H1 (cell line): ENCODE measurements at regions not wholly inside any gene's neighbourhood (a gene's known extent, or its start where the extent isn't known, plus 50 kb on each side); places are given as distances from the start of the nearest gene placed in this dataset.

Experiments
- CTCF ChIA-PET: fragments of 300-600 bp; sonication (Branson Sonifier 250); formaldehyde crosslinking; loops from one replicate; lab custom pipeline; 2021; ENCODE audit not compliant: partially characterized antibody; lab: Charles Lee
- POLR2A ChIA-PET: fragments of 300-600 bp; sonication (Branson Sonifier 250); formaldehyde crosslinking; loops from one replicate; lab custom pipeline; 2021; ENCODE audit warnings: inconsistent platforms; ENCODE audit not compliant: partially characterized antibody; lab: Charles Lee
- DNase-seq, 2 experiments: peaks; one replicate each; pipeline versions ENCODE4 v3.0.0 to v3.0.0-alpha.2; 2010 to 2022; ENCODE audit warnings: low spot score in 2 of 2, low read depth in 1 of 2, mixed read lengths in 1 of 2
- FAIRE-seq: peaks from 2 replicates; lab custom pipeline; 2011; peaks lifted over from hg19 to GRCh38; lab: Jason Lieb, UNC
- H2AFZ ChIP-seq: 2 replicates; pipeline ENCODE4 v1.8.1; 2012; ENCODE audit warnings: low read length, inconsistent platforms
- H2AK5ac ChIP-seq: 2 replicates; pipeline ENCODE4 v1.6.1; 2013; ENCODE audit warnings: low read depth, low read length
- H2BK120ac ChIP-seq: replicated peaks from 2 replicates; pipeline ENCODE3; 2013; ENCODE audit warnings: low read depth, low read length, inconsistent platforms
- H2BK12ac ChIP-seq: 2 replicates; pipeline ENCODE4 v1.6.1; 2013; ENCODE audit warnings: low read depth, low read length
- H2BK15ac ChIP-seq: 2 replicates; pipeline ENCODE4 v1.6.1; 2013; ENCODE audit warnings: low read length
- H2BK20ac ChIP-seq: 2 replicates; pipeline ENCODE4 v1.6.1; 2013; ENCODE audit warnings: low read length
- H2BK5ac ChIP-seq: 2 replicates; pipeline ENCODE4 v1.6.1; 2013; ENCODE audit warnings: low read depth, low read length
- H3K14ac ChIP-seq: 2 replicates; pipeline ENCODE4 v1.6.1; 2013; ENCODE audit warnings: inconsistent platforms; ENCODE audit not compliant: insufficient read length
- H3K18ac ChIP-seq: 2 replicates; pipeline ENCODE4 v1.6.1; 2013; ENCODE audit warnings: low read length; ENCODE audit errors: extremely low read depth
- H3K23ac ChIP-seq: 2 replicates; pipeline ENCODE4 v1.6.1; 2013; ENCODE audit warnings: inconsistent platforms; ENCODE audit not compliant: insufficient read length
- H3K23me2 ChIP-seq: 2 replicates; pipeline ENCODE4 v1.6.1; 2013; ENCODE audit warnings: low read depth, low read length
- H3K27ac ChIP-seq: 2 replicates; pipeline ENCODE4 v1.6.1; 2011; ENCODE audit warnings: low read depth, low read length, inconsistent platforms
- H3K27me3 ChIP-seq, 4 experiments: replicated peaks in 1 of 4; 1 replicate in 1 of 4; 2 replicates in 3 of 4; pipeline versions ENCODE4 v1.6.1 to v1.8.1; 2011 to 2013; ENCODE audit warnings: low read length in 3 of 4, mild to moderate bottlenecking in 3 of 4, inconsistent platforms in 2 of 4, mixed read lengths in 2 of 4, moderate library complexity in 1 of 4; ENCODE audit not compliant: control insufficient read depth in 3 of 4, insufficient read depth in 3 of 4; ENCODE audit errors: extremely low read depth in 1 of 4
- H3K36me3 ChIP-seq, 4 experiments: 2 replicates each; pipeline versions ENCODE4 v1.6.1 to v1.8.1; 2011 to 2013; ENCODE audit warnings: mild to moderate bottlenecking in 4 of 4, low read length in 3 of 4, moderate library complexity in 2 of 4, control low read depth in 1 of 4, inconsistent platforms in 1 of 4; ENCODE audit not compliant: insufficient read depth in 4 of 4, control insufficient read depth in 2 of 4
- H3K4ac ChIP-seq: replicated peaks from 2 replicates; pipeline ENCODE3; 2013; ENCODE audit warnings: low read length, low read depth, mixed read lengths, inconsistent platforms; ENCODE audit not compliant: insufficient read length
- H3K4me1 ChIP-seq, 4 experiments: replicated peaks in 1 of 4; 1 replicate in 1 of 4; 2 replicates in 3 of 4; pipeline versions ENCODE4 v1.6.1 to v1.8.1; 2011 to 2013; ENCODE audit warnings: low read length in 3 of 4, inconsistent platforms in 2 of 4, mixed read lengths in 1 of 4; ENCODE audit not compliant: insufficient read depth in 4 of 4, control insufficient read depth in 3 of 4
- H3K4me2 ChIP-seq, 2 experiments: 2 replicates each; pipeline versions ENCODE4 v1.6.1 to v1.8.1; 2011 to 2013; ENCODE audit warnings: low read depth in 2 of 2, low read length in 2 of 2, control low read depth in 1 of 2, inconsistent platforms in 1 of 2, mild to moderate bottlenecking in 1 of 2; ENCODE audit not compliant: insufficient read depth in 1 of 2
- H3K4me3 ChIP-seq, 4 experiments: fragments of 200-600, 300-600 bp in 1 of 4; sonication (generic), shearing (Covaris generic), sonication (Bioruptor Twin) in 1 of 4; 2 replicates each; pipeline versions ENCODE4 v1.5.1 to v1.8.1; 2011 to 2016; ENCODE audit warnings: low read length in 4 of 4, low read depth in 3 of 4, control low read depth in 2 of 4, inconsistent platforms in 2 of 4, mild to moderate bottlenecking in 2 of 4, mixed read lengths in 1 of 4, moderate library complexity in 1 of 4; ENCODE audit not compliant: insufficient read depth in 2 of 4; ENCODE audit errors: extremely low read depth in 1 of 4
- H3K56ac ChIP-seq: replicated peaks from 2 replicates; pipeline ENCODE3; 2013; ENCODE audit warnings: low read depth, mild to moderate bottlenecking, mixed read lengths, low read length, inconsistent platforms; ENCODE audit not compliant: insufficient read length
- H3K79me1 ChIP-seq: 2 replicates; pipeline ENCODE4 v1.6.1; 2013; ENCODE audit warnings: low read depth, low read length, control low read depth
- H3K79me2 ChIP-seq, 2 experiments: 2 replicates each; pipeline versions ENCODE4 v1.6.1 to v1.8.1; 2012 to 2013; ENCODE audit warnings: low read length in 2 of 2, mild to moderate bottlenecking in 2 of 2, inconsistent platforms in 1 of 2; ENCODE audit not compliant: insufficient read depth in 2 of 2, control insufficient read depth in 1 of 2
- H3K9ac ChIP-seq, 4 experiments: replicated peaks in 1 of 4; 1 replicate in 1 of 4; 2 replicates in 3 of 4; pipeline versions ENCODE4 v1.6.1 to v1.8.1; 2011 to 2013; ENCODE audit warnings: low read depth in 3 of 4, low read length in 3 of 4, control low read depth in 2 of 4, mild to moderate bottlenecking in 2 of 4, moderate library complexity in 2 of 4, inconsistent platforms in 1 of 4; ENCODE audit errors: extremely low read depth in 1 of 4
- H3K9me3 ChIP-seq, 2 experiments: 2 replicates each; pipeline versions ENCODE4 v1.6.1 to v1.8.1; 2012 to 2013; ENCODE audit warnings: mild to moderate bottlenecking in 2 of 2, moderate library complexity in 2 of 2, control low read depth in 1 of 2, inconsistent platforms in 1 of 2, low read depth in 1 of 2, low read length in 1 of 2, mixed read lengths in 1 of 2; ENCODE audit not compliant: insufficient read depth in 2 of 2
- H4K20me1 ChIP-seq, 2 experiments: replicated peaks in 1 of 2; 2 replicates each; pipeline versions ENCODE3 to v1.8.1; 2011 to 2013; ENCODE audit warnings: inconsistent platforms in 2 of 2, low read length in 2 of 2, mild to moderate bottlenecking in 1 of 2; ENCODE audit not compliant: insufficient read depth in 2 of 2, control insufficient read depth in 1 of 2
- H4K5ac ChIP-seq: 2 replicates; pipeline ENCODE4 v1.6.1; 2013; ENCODE audit warnings: low read length, low read depth, mixed read lengths, inconsistent platforms; ENCODE audit not compliant: insufficient read length
- H4K8ac ChIP-seq: 2 replicates; pipeline ENCODE4 v1.8.0; 2013; ENCODE audit warnings: mild to moderate bottlenecking, moderate library complexity, low read length, inconsistent platforms; ENCODE audit not compliant: insufficient read depth; ENCODE audit errors: extremely low read depth
- H4K91ac ChIP-seq: replicated peaks from 2 replicates; pipeline ENCODE3; 2013; ENCODE audit warnings: low read length, mixed read lengths, inconsistent platforms; ENCODE audit not compliant: insufficient read length
- CHD1 ChIP-seq: IDR thresholded peaks from 2 replicates; pipeline ENCODE4 v1.6.1; 2012; ENCODE audit warnings: low read depth, low read length, improper control_type of control experiment
- KDM1A ChIP-seq: fragments of 200-600, 300-600 bp; sonication (generic); IDR thresholded peaks from 2 replicates; pipeline ENCODE4 v1.7.1; 2016; ENCODE audit warnings: mild to moderate bottlenecking, low read length, borderline replicate concordance
- SIN3A ChIP-seq, 2 experiments: IDR thresholded peaks in 1 of 2; conservative IDR thresholded peaks in 1 of 2; 2 replicates each; pipeline ENCODE4 v1.6.1; 2011 to 2012; ENCODE audit warnings: low read length in 2 of 2, improper control_type of control experiment in 1 of 2, low read depth in 1 of 2, mild to moderate bottlenecking in 1 of 2
- SP4 ChIP-seq: IDR thresholded peaks from 2 replicates; pipeline ENCODE4 v1.6.1; 2012; ENCODE audit warnings: low read length, inconsistent platforms
- SRF ChIP-seq: IDR thresholded peaks from 2 replicates; pipeline ENCODE4 v1.6.1; 2011; ENCODE audit warnings: mild to moderate bottlenecking, low read depth, low read length, moderate library complexity
- WGBS, 2 experiments: shearing (Covaris generic) in 1 of 2; methylation state at CpG; one replicate each; pipeline versions ENCODE4 v1.1.6 to v1.1.7; 2013 to 2015; ENCODE audit warnings: low lambda C conversion rate in 2 of 2, mixed read lengths in 2 of 2, inconsistent platforms in 1 of 2, low coverage in 1 of 2, missing lambda C conversion rate in 1 of 2; ENCODE audit not compliant: insufficient replicate concordance in 2 of 2, insufficient coverage in 1 of 2, insufficient read length in 1 of 2; ENCODE audit errors: extremely low coverage in 1 of 2, missing lambda C conversion rate in 1 of 2; 5-methylcytosine and 5-hydroxymethylcytosine counted together

GRCh38 chr6:50467931-50468330 lies 245.4 kb upstream of the TFAP2D start:
- Histone ChIP-seq H2BK120ac (no peak overlapping the region), H3K27ac (no peak overlapping the region), H2BK15ac (no peak overlapping the region), H3K56ac (no peak overlapping the region), H3K9ac (no peak overlapping the region), H2BK5ac (no peak overlapping the region), H4K5ac (no peak overlapping the region), H4K20me1 (no peaks in the 10 kb centered on the region), H3K14ac (no peak overlapping the region), H3K18ac (no peak overlapping the region), H4K91ac (no peak overlapping the region), H3K79me2 (no peaks in the 10 kb centered on the region), H3K4me2 (no peak overlapping the region), H3K79me1 (no peaks in the 10 kb centered on the region), H3K4ac (no peak overlapping the region), H2BK12ac (no peak overlapping the region), H3K4me3 (no peak overlapping the region), H3K4me1 (no peaks in the 10 kb centered on the region), H2AFZ (no peak overlapping the region), H3K9me3 (no peaks in the 10 kb centered on the region), H4K8ac (no peak overlapping the region), H3K23ac (no peak overlapping the region), H3K27me3 (no peaks in the 10 kb centered on the region), H3K23me2 (no peaks in the 10 kb centered on the region), H2BK20ac (no peak overlapping the region), H3K36me3 (no peaks in the 10 kb centered on the region), H2AK5ac (no peak overlapping the region)
- DNase-seq (no peak), FAIRE-seq (no peak)
- POLR2A ChIA-PET: no interaction called here
- 96% methylated on average over 4 of the region's 4 CpGs; no CpG with 5 or more reads in 1 of the 2 experiments for WGBS, 2 experiments
- no peak for TF ChIP-seq SIN3A (conservative IDR thresholded peaks at IDR 0.05 in 1 of 2, IDR thresholded peaks at IDR 0.05 in 1 of 2; ENCODE audit: low read depth in 1 of 2, low read length in 2 of 2)
- TF ChIP-seq SP4: no peak
- no peak for TF ChIP-seq KDM1A
- no peak for TF ChIP-seq SRF
- TF ChIP-seq CHD1: no peak
- CTCF ChIA-PET: interaction anchor here (0.7 kb wide), 1 partner anchor 54 kb away, joined by 3 read pairs; no protein-coding TSS in a partner anchor
